Type B pancreatic cell (in vitro differentiated cells): ENCODE measurements at regions not wholly inside any gene's neighbourhood (a gene's known extent, or its start where the extent isn't known, plus 50 kb on each side); places are given as distances from the start of the nearest gene placed in this dataset.

ENCODE experiments used
- DNase-seq: peaks from one replicate; pipeline ENCODE4 v3.0.0; 2021; ENCODE audit warnings: mixed read lengths; ENCODE audit not compliant: unreplicated experiment; ENCODE audit errors: extremely low spot score
- H3K27ac Mint-ChIP-seq: 2 replicates; pipeline ENCODE4 v1.8.0; 2021; ENCODE audit warnings: mild to moderate bottlenecking, mixed read lengths
- H3K27me3 Mint-ChIP-seq: 2 replicates; pipeline ENCODE4 v1.8.0; 2021; ENCODE audit warnings: mixed read lengths
- H3K36me3 Mint-ChIP-seq: 2 replicates; pipeline ENCODE4 v1.8.0; 2021; ENCODE audit warnings: mixed read lengths
- H3K4me1 Mint-ChIP-seq: one replicate; pipeline ENCODE4 v1.8.0; 2021; ENCODE audit warnings: mixed read lengths; ENCODE audit not compliant: unreplicated experiment
- H3K4me3 Mint-ChIP-seq: 2 replicates; pipeline ENCODE4 v1.8.0; 2021; ENCODE audit warnings: mild to moderate bottlenecking, mixed read lengths
- H3K9me3 Mint-ChIP-seq: 2 replicates; pipeline ENCODE4 v1.8.0; 2021; ENCODE audit warnings: mixed read lengths
- CTCF ChIP-seq: fragments of 200-600 bp; sonication (generic); conservative IDR thresholded peaks from 2 replicates; pipeline ENCODE4 v1.5.0; 2021; ENCODE audit warnings: antibody characterized with exemption, mild to moderate bottlenecking

GRCh38 chr1:5340560-5341130 lies 651.6 kb downstream of the NPHP4 start:
- peaks cover 9% of the 10 kb centered on the region for H3K27me3 Mint-ChIP-seq
- no peak overlapping the region for H3K27ac Mint-ChIP-seq
- TF ChIP-seq CTCF, result no peak
- peaks cover 5% of the 10 kb centered on the region for H3K9me3 Mint-ChIP-seq
- no peak for DNase-seq
- no peak overlapping the region for H3K4me3 Mint-ChIP-seq
- no peaks in the 10 kb centered on the region for H3K36me3 Mint-ChIP-seq
- H3K4me1 Mint-ChIP-seq, result no peaks in the 10 kb centered on the region

DNA sequence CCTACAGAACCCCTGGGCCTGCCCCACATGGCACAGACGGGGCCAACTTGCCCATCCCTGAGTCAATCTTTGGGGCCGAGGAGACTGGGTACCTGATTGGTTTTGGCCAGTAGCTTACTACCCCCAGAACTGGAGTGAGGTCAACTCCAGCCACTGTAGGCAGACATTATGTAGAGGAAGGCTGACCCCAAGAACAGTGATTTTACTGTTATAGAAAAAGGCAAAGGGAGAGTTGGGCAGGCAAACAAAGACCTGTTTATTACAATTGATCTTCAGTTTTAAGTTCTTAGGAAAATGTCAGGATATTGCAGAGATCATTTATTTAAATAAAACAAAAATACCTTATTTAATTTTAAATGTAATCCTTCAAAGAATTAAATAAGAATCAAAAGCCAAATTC lies 653.8 kb downstream of the NPHP4 start:
- Mint-ChIP-seq H3K27ac (no peak overlapping the region), H3K36me3 (no peaks in the 10 kb centered on the region)

DNA sequence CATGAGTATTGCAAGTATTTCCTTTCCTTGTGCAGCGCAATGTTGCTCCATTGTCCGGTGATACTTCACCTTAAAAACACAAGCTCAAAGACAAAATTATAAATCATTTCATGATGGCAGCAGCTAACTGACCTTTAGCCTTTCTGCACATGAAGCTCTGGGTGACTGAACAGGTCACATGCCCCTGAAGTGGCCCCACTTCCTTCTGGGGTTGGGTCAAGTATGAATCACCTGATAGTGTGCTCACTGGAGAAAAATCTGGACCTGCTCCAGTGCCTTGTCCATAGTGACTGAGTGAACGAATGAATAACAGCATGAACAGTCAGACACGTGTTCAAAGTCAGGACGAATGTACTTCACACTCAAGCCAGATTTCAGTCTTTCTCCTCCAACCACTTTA lies 658.9 kb downstream of the NPHP4 start:
- H3K4me1 Mint-ChIP-seq, result no peaks in the 10 kb centered on the region
- TF ChIP-seq CTCF, result peak; percentile 26
- peaks cover 5% of the 10 kb centered on the region for H3K9me3 Mint-ChIP-seq
- DNase-seq, result no peak
- no peak overlapping the region for H3K27ac Mint-ChIP-seq
- H3K27me3 Mint-ChIP-seq, result peaks cover 7% of the 10 kb centered on the region
- H3K4me3 Mint-ChIP-seq, result no peak overlapping the region
- H3K36me3 Mint-ChIP-seq, result no peaks in the 10 kb centered on the region

More for the DNA sequence above, 653.8 kb downstream of the NPHP4 start:
- Mint-ChIP-seq H3K4me1 (no peaks in the 10 kb centered on the region), H3K27me3 (peaks cover 10% of the 10 kb centered on the region), H3K4me3 (no peak overlapping the region), H3K9me3 (peaks cover 5% of the 10 kb centered on the region)
- no peak for DNase-seq
- TF ChIP-seq CTCF, result no peak

- Mint-ChIP-seq H3K36me3 (no peaks in the 10 kb centered on the region), H3K9me3 (peaks cover 9% of the 10 kb centered on the region), H3K27ac (no peak overlapping the region), H3K4me1 (no peaks in the 10 kb centered on the region), H3K4me3 (no peak overlapping the region), H3K27me3 (peaks cover 9% of the 10 kb centered on the region)
- TF ChIP-seq CTCF, result no peak
- DNase-seq, result no peak
Observed at GRCh38 chr1:5331101-5331500, 661.1 kb downstream of the NPHP4 start.

DNA sequence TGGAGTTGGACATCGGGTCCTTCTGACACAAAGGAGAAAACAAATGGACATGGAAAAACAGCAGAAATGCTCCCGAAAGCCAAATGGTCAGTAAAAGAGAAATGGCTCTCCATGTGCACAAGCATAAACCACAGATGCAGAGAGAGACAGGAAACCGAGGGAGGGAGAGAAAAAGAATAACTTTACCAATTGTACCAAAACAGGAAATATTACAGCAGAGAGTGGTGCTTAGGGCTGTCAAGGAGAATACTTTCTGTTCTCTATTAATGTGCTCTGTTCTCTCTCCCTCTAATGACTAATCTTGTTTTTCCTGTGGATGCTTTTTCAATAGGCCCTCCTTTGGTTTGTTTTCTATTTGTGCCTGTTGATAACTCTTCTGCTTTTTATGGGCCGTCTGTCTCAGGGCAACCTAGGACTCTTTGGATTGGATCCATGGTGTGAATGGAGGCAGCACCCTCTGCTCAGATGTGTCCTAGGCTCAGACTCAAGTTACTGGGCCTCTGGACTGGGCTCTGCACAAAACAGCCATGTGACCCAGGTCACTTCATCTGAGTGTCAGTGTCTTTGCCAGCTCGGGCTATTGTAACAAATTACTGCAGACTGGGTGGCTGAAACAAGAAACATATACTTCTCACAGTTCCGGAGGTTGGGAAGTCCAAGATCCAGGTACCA lies 663.0 kb downstream of the NPHP4 start:
- H3K4me3 Mint-ChIP-seq, result no peak overlapping the region
- DNase-seq, result no peak
- H3K27ac Mint-ChIP-seq, result no peak overlapping the region
- no peaks in the 10 kb centered on the region for H3K4me1 Mint-ChIP-seq
- H3K9me3 Mint-ChIP-seq, result peaks cover 5% of the 10 kb centered on the region
- no peak for TF ChIP-seq CTCF
- no peaks in the 10 kb centered on the region for H3K36me3 Mint-ChIP-seq
- H3K27me3 Mint-ChIP-seq, result peaks cover 6% of the 10 kb centered on the region
